ENCODE measurements at regions not wholly inside any gene's neighbourhood (a gene's known extent, or its start where the extent isn't known, plus 50 kb on each side); places are given as distances from the start of the nearest gene placed in this dataset.

GRCh38 chr1:239682960-239683359 lies 296.6 kb downstream of the CHRM3 start:
- DNase-seq (ENCODE audit: low read depth, low spot score), result no peak
- CTCF ChIA-PET, result no interaction called here
- H3K4me3 ChIP-seq (ENCODE audit: low read depth, low read length), result no peak overlapping the region
- TF ChIP-seq CTCF (IDR thresholded peaks at IDR 0.05; ENCODE audit: insufficient read depth, low read length, missing control alignments), result no peak
- POLR2A ChIA-PET, result no interaction called here

- DNase-seq (ENCODE audit: low read depth, low spot score), result no peak
- ChIA-PET CTCF (no interaction called here), POLR2A (no interaction called here)
- H3K4me3 ChIP-seq (ENCODE audit: low read depth, low read length), result no peak overlapping the region
- TF ChIP-seq CTCF (IDR thresholded peaks at IDR 0.05; ENCODE audit: insufficient read depth, low read length, missing control alignments), result no peak
Observed at GRCh38 chr1:239686386-239686785, 300.0 kb downstream of the CHRM3 start.

- no peak overlapping the region for H3K4me3 ChIP-seq (ENCODE audit: low read depth, low read length)
- DNase-seq (ENCODE audit: low read depth, low spot score), result no peak
- ChIA-PET POLR2A (no interaction called here), CTCF (no interaction called here)
- TF ChIP-seq CTCF (IDR thresholded peaks at IDR 0.05; ENCODE audit: insufficient read depth, low read length, missing control alignments), result no peak
Observed at GRCh38 chr1:239696317-239696716, 309.9 kb downstream of the CHRM3 start.

- ChIA-PET POLR2A (no interaction called here), CTCF (no interaction called here)
- no peak for DNase-seq (ENCODE audit: low read depth, low spot score)
- no peak for TF ChIP-seq CTCF (IDR thresholded peaks at IDR 0.05; ENCODE audit: insufficient read depth, low read length, missing control alignments)
- no peak overlapping the region for H3K4me3 ChIP-seq (ENCODE audit: low read depth, low read length)
Observed at GRCh38 chr1:239700667-239701066, 314.3 kb downstream of the CHRM3 start.

GRCh38 chr1:239703075-239703474 lies 316.7 kb downstream of the CHRM3 start:
- no peak for DNase-seq (ENCODE audit: low read depth, low spot score)
- no peak overlapping the region for H3K4me3 ChIP-seq (ENCODE audit: low read depth, low read length)
- CTCF ChIA-PET, result no interaction called here
- POLR2A ChIA-PET, result no interaction called here
- no peak for TF ChIP-seq CTCF (IDR thresholded peaks at IDR 0.05; ENCODE audit: insufficient read depth, low read length, missing control alignments)

- no peak overlapping the region for H3K4me3 ChIP-seq (ENCODE audit: low read depth, low read length)
- no peak for DNase-seq (ENCODE audit: low read depth, low spot score)
- TF ChIP-seq CTCF (IDR thresholded peaks at IDR 0.05; ENCODE audit: insufficient read depth, low read length, missing control alignments), result no peak
- POLR2A ChIA-PET, result no interaction called here
- CTCF ChIA-PET, result no interaction called here
Observed at GRCh38 chr1:239706245-239706892, 320.0 kb downstream of the CHRM3 start.
